ENCODE measurements at regions not wholly inside any gene's neighbourhood (a gene's known extent, or its start where the extent isn't known, plus 50 kb on each side); places are given as distances from the start of the nearest gene placed in this dataset.

- TF ChIP-seq, protein P1, sequence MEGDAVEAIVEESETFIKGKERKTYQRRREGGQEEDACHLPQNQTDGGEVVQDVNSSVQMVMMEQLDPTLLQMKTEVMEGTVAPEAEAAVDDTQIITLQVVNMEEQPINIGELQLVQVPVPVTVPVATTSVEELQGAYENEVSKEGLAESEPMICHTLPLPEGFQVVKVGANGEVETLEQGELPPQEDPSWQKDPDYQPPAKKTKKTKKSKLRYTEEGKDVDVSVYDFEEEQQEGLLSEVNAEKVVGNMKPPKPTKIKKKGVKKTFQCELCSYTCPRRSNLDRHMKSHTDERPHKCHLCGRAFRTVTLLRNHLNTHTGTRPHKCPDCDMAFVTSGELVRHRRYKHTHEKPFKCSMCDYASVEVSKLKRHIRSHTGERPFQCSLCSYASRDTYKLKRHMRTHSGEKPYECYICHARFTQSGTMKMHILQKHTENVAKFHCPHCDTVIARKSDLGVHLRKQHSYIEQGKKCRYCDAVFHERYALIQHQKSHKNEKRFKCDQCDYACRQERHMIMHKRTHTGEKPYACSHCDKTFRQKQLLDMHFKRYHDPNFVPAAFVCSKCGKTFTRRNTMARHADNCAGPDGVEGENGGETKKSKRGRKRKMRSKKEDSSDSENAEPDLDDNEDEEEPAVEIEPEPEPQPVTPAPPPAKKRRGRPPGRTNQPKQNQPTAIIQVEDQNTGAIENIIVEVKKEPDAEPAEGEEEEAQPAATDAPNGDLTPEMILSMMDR (IDR thresholded peaks at IDR 0.05; ENCODE audit: low read depth, low read length, poor library complexity, severe bottlenecking) = no peak
- TF ChIP-seq EZH2phosphoT487 (IDR thresholded peaks at IDR 0.05; ENCODE audit: borderline replicate concordance, low read length) = no peak
These were observed 692.7 kb downstream of the MCTP2 start for GRCh38 chr15:94924057-94924456.

All from DOHH2 (cell line).